COLO829 (cell line): ENCODE measurements at regions not wholly inside any gene's neighbourhood (a gene's known extent, or its start where the extent isn't known, plus 50 kb on each side); places are given as distances from the start of the nearest gene placed in this dataset.
"Not testable (repeated sequence)": the region's sequence is repeated elsewhere in the genome, so short reads cannot be mapped to it uniquely, and the experiment has no call there.

ENCODE experiments used
- DNase-seq: peaks from one replicate; pipeline ENCODE4 v3.0.0; 2012; ENCODE audit warnings: low spot score

- DNase-seq = no peak
Observed at GRCh38 chr21:41585199-41585994, 77.4 kb upstream of the TMPRSS2 start.

- no peak for DNase-seq
Observed at GRCh38 chr21:41584603-41585176, 76.7 kb upstream of the TMPRSS2 start.

- DNase-seq = no peak
Observed at GRCh38 chr21:41583274-41583790, 75.4 kb upstream of the TMPRSS2 start.

- no peak for DNase-seq
Observed at GRCh38 chr21:41582866-41583265, 74.9 kb upstream of the TMPRSS2 start.

GRCh38 chr21:41582298-41582840, 74.4 kb upstream of the TMPRSS2 start:
- no peak for DNase-seq

- no peak for DNase-seq
Observed at GRCh38 chr21:41581592-41582228, 73.8 kb upstream of the TMPRSS2 start.

- DNase-seq = no peak
Observed at GRCh38 chr21:41580758-41581554, 73.0 kb upstream of the TMPRSS2 start.

- DNase-seq = no peak
Observed at GRCh38 chr21:41579692-41580091, 71.7 kb upstream of the TMPRSS2 start.

- no peak for DNase-seq
Observed at GRCh38 chr21:41578716-41579115, 70.8 kb upstream of the TMPRSS2 start.

GRCh38 chr21:41578083-41578482, 70.1 kb upstream of the TMPRSS2 start:
- no peak for DNase-seq

GRCh38 chr21:41576013-41576615, 68.2 kb upstream of the TMPRSS2 start:
- DNase-seq = no peak

- DNase-seq = no peak
Observed at GRCh38 chr21:41573902-41574690, 66.1 kb upstream of the TMPRSS2 start.

- no peak for DNase-seq
Observed at GRCh38 chr21:41571938-41572510, 64.1 kb upstream of the TMPRSS2 start.

- DNase-seq = no peak
Observed at GRCh38 chr21:41570791-41571355, 62.9 kb upstream of the TMPRSS2 start.

- DNase-seq = no peak
Observed at GRCh38 chr21:41568606-41569385, 60.8 kb upstream of the TMPRSS2 start.

GRCh38 chr21:41567901-41568510, 60.0 kb upstream of the TMPRSS2 start:
- DNase-seq = no peak

- DNase-seq = not testable (repeated sequence)
Observed at GRCh38 chr21:41567237-41567636, 59.3 kb upstream of the TMPRSS2 start.

- no peak for DNase-seq
Observed at GRCh38 chr21:41566500-41567014, 58.6 kb upstream of the TMPRSS2 start.
